Lower leg skin (tissue), 3 donors: ENCODE measurements at regions not wholly inside any gene's neighbourhood (a gene's known extent, or its start where the extent isn't known, plus 50 kb on each side); places are given as distances from the start of the nearest gene placed in this dataset.
"Not testable (repeated sequence)": the region's sequence is repeated elsewhere in the genome, so short reads cannot be mapped to it uniquely, and the experiment has no call there.

Experiments
- DNase-seq, 2 donors: peaks; one replicate each; pipeline ENCODE4 v3.0.0-alpha.2; 2019; ENCODE audit warnings: low spot score in 2 of 2
- H3K4me3 ChIP-seq: fragments of 200-600 bp; sonication (generic); 2 replicates; pipeline ENCODE4 v1.5.1; 2017; ENCODE audit warnings: mild to moderate bottlenecking, low read depth; ENCODE audit not compliant: poor library complexity, severe bottlenecking
- WGBS, 2 donors: methylation state at CpG; one replicate each; pipeline ENCODE4 v1.1.5; 2018; 5-methylcytosine and 5-hydroxymethylcytosine counted together
- intact Hi-C: fragments of 100-400 bp; cut with DNase I; formaldehyde crosslinking; loops from one replicate; pipeline ENCODE4 v1.15.0; 2023; ENCODE audit warnings: low total_unique reads

GRCh38 chr15:21774760-21775159 lies 102.8 kb downstream of the POTEB start:
- DNase-seq, intact Hi-C loops, H3K4me3 ChIP-seq: not testable (repeated sequence)
- no CpG with 5 or more reads among the region's 8 CpGs for WGBS, 2 donors

GRCh38 chr15:21766524-21766923 lies 111.0 kb downstream of the POTEB start:
- DNase-seq, intact Hi-C loops, H3K4me3 ChIP-seq: not testable (repeated sequence)
- WGBS, 2 donors = no CpG with 5 or more reads among the region's 3 CpGs

- whole genome bisulfite sequencing, 2 donors = 19 to 28% methylated on average over 2 of the region's 2 CpGs
- intact Hi-C loops, H3K4me3 ChIP-seq, DNase-seq: not testable (repeated sequence)
Observed at GRCh38 chr15:21763756-21764155, 113.8 kb downstream of the POTEB start.

- intact Hi-C loops, DNase-seq, H3K4me3 ChIP-seq: not testable (repeated sequence)
- WGBS, 2 donors = 37 to 58% methylated on average over 2 to 3 of the region's 8 CpGs
Observed at GRCh38 chr15:21760250-21761023, 117.1 kb downstream of the POTEB start.

GRCh38 chr15:21759401-21760165 lies 118.0 kb downstream of the POTEB start:
- H3K4me3 ChIP-seq, DNase-seq, intact Hi-C loops: not testable (repeated sequence)
- 38% methylated on average over 1 of the region's 4 CpGs; no CpG with 5 or more reads in 1 of the 2 donors for WGBS, 2 donors

GRCh38 chr15:21753838-21754237 lies 123.7 kb downstream of the POTEB start:
- no CpG with 5 or more reads among the region's 2 CpGs for WGBS, 2 donors
- DNase-seq, H3K4me3 ChIP-seq, intact Hi-C loops: not testable (repeated sequence)

- intact Hi-C loops, H3K4me3 ChIP-seq, DNase-seq: not testable (repeated sequence)
- WGBS, 2 donors = 67% methylated on average over 3 of the region's 9 CpGs; no CpG with 5 or more reads in 1 of the 2 donors
Observed at GRCh38 chr15:21752124-21752957, 125.2 kb downstream of the POTEB start.

- H3K4me3 ChIP-seq, intact Hi-C loops, DNase-seq: not testable (repeated sequence)
- WGBS, 2 donors = 80% methylated on average over 2 of the region's 5 CpGs; no CpG with 5 or more reads in 1 of the 2 donors
Observed at GRCh38 chr15:21749173-21749572, 128.4 kb downstream of the POTEB start.

GRCh38 chr15:21744245-21744915 lies 133.2 kb downstream of the POTEB start:
- DNase-seq, intact Hi-C loops, H3K4me3 ChIP-seq: not testable (repeated sequence)
- WGBS, 2 donors = 69 to 90% methylated on average over 4 of the region's 8 CpGs

GRCh38 chr15:21742067-21742466 lies 135.5 kb downstream of the POTEB start:
- intact Hi-C loops, H3K4me3 ChIP-seq, DNase-seq: not testable (repeated sequence)
- 93% methylated on average over 5 of the region's 16 CpGs; no CpG with 5 or more reads in 1 of the 2 donors for WGBS, 2 donors

- intact Hi-C loops, H3K4me3 ChIP-seq, DNase-seq: not testable (repeated sequence)
- no CpG with 5 or more reads among the region's 7 CpGs for WGBS, 2 donors
Observed at GRCh38 chr15:21738003-21738402, 139.5 kb downstream of the POTEB start.

- DNase-seq, intact Hi-C loops, H3K4me3 ChIP-seq: not testable (repeated sequence)
- no CpG with 5 or more reads among the region's 3 CpGs for WGBS, 2 donors
Observed at GRCh38 chr15:21736443-21736842, 141.1 kb downstream of the POTEB start.

- intact Hi-C loops, H3K4me3 ChIP-seq, DNase-seq: not testable (repeated sequence)
- WGBS, 2 donors = no CpG with 5 or more reads among the region's 1 CpG
Observed at GRCh38 chr15:21735837-21736236, 141.7 kb downstream of the POTEB start.

GRCh38 chr15:21735368-21735767 lies 142.2 kb downstream of the POTEB start:
- intact Hi-C loops, DNase-seq, H3K4me3 ChIP-seq: not testable (repeated sequence)
- no CpG with 5 or more reads among the region's 7 CpGs for WGBS, 2 donors
